Left hindlimb (tissue), 1 donor: ENCODE measurements at regions not wholly inside any gene's neighbourhood (a gene's known extent, or its start where the extent isn't known, plus 50 kb on each side); places are given as distances from the start of the nearest gene placed in this dataset.

ENCODE experiments used
- DNase-seq: peaks from one replicate; pipeline ENCODE4 v3.0.0-alpha.2; 2018

GRCh38 chr6:154885214-154885613 lies 109.9 kb upstream of the TIAM2 start:
- no peak for DNase-seq

- DNase-seq, result no peak
These were observed 109.1 kb upstream of the TIAM2 start for GRCh38 chr6:154886016-154886415.

- no peak for DNase-seq
These were observed 108.6 kb upstream of the TIAM2 start for GRCh38 chr6:154886471-154886870.

GRCh38 chr6:154887051-154887450 lies 108.1 kb upstream of the TIAM2 start:
- DNase-seq, result no peak

GRCh38 chr6:154888421-154889295 lies 106.5 kb upstream of the TIAM2 start:
- no peak for DNase-seq

GRCh38 chr6:154890874-154891273 lies 104.2 kb upstream of the TIAM2 start:
- DNase-seq, result no peak

GRCh38 chr6:154891901-154892300 lies 103.2 kb upstream of the TIAM2 start:
- no peak for DNase-seq

- no peak for DNase-seq
These were observed 101.2 kb upstream of the TIAM2 start for GRCh38 chr6:154893917-154894316.

- DNase-seq, result no peak
These were observed 100.2 kb upstream of the TIAM2 start for GRCh38 chr6:154894902-154895301.

- no peak for DNase-seq
These were observed 99.3 kb upstream of the TIAM2 start for GRCh38 chr6:154895841-154896240.

- no peak for DNase-seq
These were observed 96.3 kb upstream of the TIAM2 start for GRCh38 chr6:154898821-154899220.

- DNase-seq, result no peak
These were observed 95.2 kb upstream of the TIAM2 start for GRCh38 chr6:154899824-154900463.

GRCh38 chr6:154901876-154902552 lies 93.1 kb upstream of the TIAM2 start:
- no peak for DNase-seq

- DNase-seq, result no peak
These were observed 87.8 kb upstream of the TIAM2 start for GRCh38 chr6:154907291-154907690.

- DNase-seq, result no peak
These were observed 86.4 kb upstream of the TIAM2 start for GRCh38 chr6:154908723-154909122.

GRCh38 chr6:154909311-154909710 lies 85.8 kb upstream of the TIAM2 start:
- DNase-seq, result no peak

GRCh38 chr6:154909821-154910220 lies 85.3 kb upstream of the TIAM2 start:
- no peak for DNase-seq

- DNase-seq, result no peak
These were observed 80.8 kb upstream of the TIAM2 start for GRCh38 chr6:154914288-154914687.

GRCh38 chr6:154916857-154917256 lies 78.3 kb upstream of the TIAM2 start:
- no peak for DNase-seq

GRCh38 chr6:154917941-154918340 lies 77.2 kb upstream of the TIAM2 start:
- DNase-seq, result no peak

- DNase-seq, result no peak
These were observed 75.3 kb upstream of the TIAM2 start for GRCh38 chr6:154919806-154920205.

- DNase-seq, result no peak
These were observed 74.5 kb upstream of the TIAM2 start for GRCh38 chr6:154920495-154921200.

- no peak for DNase-seq
These were observed 73.6 kb upstream of the TIAM2 start for GRCh38 chr6:154921482-154921881.
